Thyroid gland (tissue), 4 donors: ENCODE measurements at regions not wholly inside any gene's neighbourhood (a gene's known extent, or its start where the extent isn't known, plus 50 kb on each side); places are given as distances from the start of the nearest gene placed in this dataset.

ENCODE experiments used
- DNase-seq, 2 donors: peaks; one replicate each; pipeline ENCODE4 v3.0.0-alpha.2; 2019
- H3K27ac ChIP-seq, 3 donors: fragments of 200-600 bp; sonication (generic); 1 replicate in 2 of 3; 2 replicates in 1 of 3; pipeline ENCODE4 v1.5.1; 2016 to 2019; ENCODE audit warnings: mild to moderate bottlenecking in 1 of 3, moderate library complexity in 1 of 3
- H3K27me3 ChIP-seq: fragments of 200-600 bp; sonication (generic); one replicate; pipeline ENCODE4 v1.5.1; 2019
- H3K36me3 ChIP-seq, 2 donors: fragments of 200-600 bp; sonication (generic); one replicate each; pipeline ENCODE4 v1.5.1; 2016 to 2019
- H3K4me1 ChIP-seq, 2 donors: fragments of 200-600 bp; sonication (generic); one replicate each; pipeline ENCODE4 v1.5.1; 2017 to 2019
- H3K4me3 ChIP-seq, 3 donors: fragments of 200-600 bp; sonication (generic); replicated peaks in 1 of 3; 1 replicate in 2 of 3; 2 replicates in 1 of 3; pipeline ENCODE4 v1.5.1; 2016; ENCODE audit warnings: mild to moderate bottlenecking in 1 of 3
- H3K9me3 ChIP-seq: fragments of 200-600 bp; sonication (generic); one replicate; pipeline ENCODE4 v1.5.1; 2017
- POLR2A ChIP-seq, 2 donors: fragments of 450-650 bp; IDR thresholded peaks; one replicate each; pipeline ENCODE4 v1.6.1; 2017; ENCODE audit warnings: antibody characterized with exemption in 2 of 2, mild to moderate bottlenecking in 2 of 2, moderate library complexity in 1 of 2
- WGBS, 2 donors: methylation state at CpG; one replicate each; pipeline ENCODE4 v1.1.5; 2017; 5-methylcytosine and 5-hydroxymethylcytosine counted together
- intact Hi-C: fragments of 100-400 bp; cut with DNase I; formaldehyde crosslinking; loops from one replicate; pipeline ENCODE4 v1.15.1; 2023
- TF ChIP-seq, protein P1 (sequence below), 6 experiments: fragments of 200-600 bp in 3 of 6; fragments of 450-650 bp in 3 of 6; sonication (generic) in 3 of 6; IDR thresholded peaks; one replicate each; pipeline ENCODE4 v1.5.1; 2016 to 2019; ENCODE audit warnings: antibody characterized with exemption in 6 of 6, mild to moderate bottlenecking in 2 of 6, inconsistent platforms in 1 of 6, moderate library complexity in 1 of 6

DNA sequence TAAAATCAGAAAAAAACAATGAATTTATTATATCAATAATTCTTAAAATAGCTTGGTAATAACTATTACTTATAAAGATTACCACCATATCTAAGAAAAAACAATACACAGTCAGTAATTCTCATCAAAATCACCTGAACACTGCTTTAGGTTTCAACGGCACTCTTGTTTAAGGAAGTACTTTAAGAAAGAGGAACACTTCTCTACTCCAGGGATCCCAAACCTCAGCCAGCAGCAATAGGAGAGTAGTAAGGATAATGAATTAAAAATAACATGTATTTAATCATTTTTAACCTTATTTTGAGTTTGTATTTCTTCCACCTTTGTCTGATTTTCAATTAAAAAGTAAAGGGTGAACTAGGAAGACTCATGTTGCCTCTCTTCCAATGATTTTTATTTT, 494.0 kb upstream of the NR2F2 start:
- TF ChIP-seq POLR2A (IDR thresholded peaks at IDR 0.05): no peak
- TF ChIP-seq, protein P1, sequence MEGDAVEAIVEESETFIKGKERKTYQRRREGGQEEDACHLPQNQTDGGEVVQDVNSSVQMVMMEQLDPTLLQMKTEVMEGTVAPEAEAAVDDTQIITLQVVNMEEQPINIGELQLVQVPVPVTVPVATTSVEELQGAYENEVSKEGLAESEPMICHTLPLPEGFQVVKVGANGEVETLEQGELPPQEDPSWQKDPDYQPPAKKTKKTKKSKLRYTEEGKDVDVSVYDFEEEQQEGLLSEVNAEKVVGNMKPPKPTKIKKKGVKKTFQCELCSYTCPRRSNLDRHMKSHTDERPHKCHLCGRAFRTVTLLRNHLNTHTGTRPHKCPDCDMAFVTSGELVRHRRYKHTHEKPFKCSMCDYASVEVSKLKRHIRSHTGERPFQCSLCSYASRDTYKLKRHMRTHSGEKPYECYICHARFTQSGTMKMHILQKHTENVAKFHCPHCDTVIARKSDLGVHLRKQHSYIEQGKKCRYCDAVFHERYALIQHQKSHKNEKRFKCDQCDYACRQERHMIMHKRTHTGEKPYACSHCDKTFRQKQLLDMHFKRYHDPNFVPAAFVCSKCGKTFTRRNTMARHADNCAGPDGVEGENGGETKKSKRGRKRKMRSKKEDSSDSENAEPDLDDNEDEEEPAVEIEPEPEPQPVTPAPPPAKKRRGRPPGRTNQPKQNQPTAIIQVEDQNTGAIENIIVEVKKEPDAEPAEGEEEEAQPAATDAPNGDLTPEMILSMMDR (IDR thresholded peaks at IDR 0.05): no peak

DNA sequence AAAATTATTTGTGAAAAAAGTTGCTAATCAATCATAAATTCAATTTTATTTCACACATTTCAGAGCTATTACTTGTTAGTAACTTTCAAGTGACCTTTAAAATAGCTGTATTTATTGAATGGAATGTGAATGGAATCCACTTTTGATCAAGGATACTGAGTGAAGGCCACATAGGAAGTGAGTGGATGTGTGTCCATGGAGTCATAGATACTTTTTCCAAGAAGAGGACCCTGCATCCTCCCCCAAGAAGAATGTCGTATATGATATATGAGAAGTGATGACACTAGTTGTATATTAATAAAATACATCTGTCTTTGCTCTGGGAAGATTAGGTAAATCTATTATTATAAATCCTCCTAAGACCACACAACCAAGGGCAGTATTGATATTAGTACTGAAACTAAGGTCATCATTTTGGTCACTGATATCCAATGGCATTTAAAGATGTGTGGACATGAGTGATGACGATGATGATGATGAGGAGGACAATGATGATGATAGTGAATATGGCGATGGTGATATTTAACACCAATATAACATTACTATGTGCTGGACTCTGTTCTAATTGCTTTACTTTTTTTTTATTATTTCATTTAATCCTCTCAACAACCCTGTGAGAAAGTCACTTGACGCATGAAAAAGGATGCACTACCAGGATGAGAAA, 493.0 kb upstream of the NR2F2 start:
- 96 to 98% methylated on average over 4 of the region's 4 CpGs for WGBS, 2 donors
- no peak for TF ChIP-seq POLR2A (IDR thresholded peaks at IDR 0.05)
- TF ChIP-seq, protein P1 (IDR thresholded peaks at IDR 0.05): no peak
- H3K4me3 ChIP-seq: no peak overlapping the region
- H3K27me3 ChIP-seq: no peaks in the 10 kb centered on the region
- H3K27ac ChIP-seq: no peak overlapping the region
- H3K4me1 ChIP-seq: no peaks in the 10 kb centered on the region
- DNase-seq: no peak
- intact Hi-C loops: no loop called here
- H3K9me3 ChIP-seq: no peaks in the 10 kb centered on the region
- no peaks in the 10 kb centered on the region for H3K36me3 ChIP-seq

More for the DNA sequence above, 494.0 kb upstream of the NR2F2 start:
- Histone ChIP-seq H3K4me3 (no peak overlapping the region), H3K27me3 (no peaks in the 10 kb centered on the region), H3K9me3 (no peaks in the 10 kb centered on the region), H3K4me1 (no peaks in the 10 kb centered on the region), H3K36me3 (no peaks in the 10 kb centered on the region), H3K27ac (no peak overlapping the region)
- intact Hi-C loops: no loop called here
- 48 to 59% methylated on average over 1 of the region's 1 CpG for WGBS, 2 donors
- no peak for DNase-seq

DNA sequence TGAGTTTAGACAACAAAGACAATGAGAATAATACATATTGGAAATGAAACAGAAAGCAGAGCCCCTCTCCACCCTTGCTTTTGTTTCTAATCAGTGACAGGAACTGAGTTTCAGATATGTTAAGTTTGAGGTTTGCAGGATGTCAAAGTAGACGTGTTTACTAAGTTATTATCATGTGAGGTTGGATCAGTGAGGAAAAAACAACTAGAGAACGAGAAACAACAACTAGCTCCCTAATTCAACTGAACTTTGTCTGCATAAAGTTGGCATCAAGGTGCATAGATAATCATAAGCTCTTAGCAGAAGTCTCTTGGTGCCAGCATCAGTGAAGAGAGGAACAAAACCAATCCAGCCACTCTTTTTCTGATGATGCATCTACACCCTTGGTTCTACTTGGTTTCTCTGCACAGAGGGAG, 491.1 kb upstream of the NR2F2 start:
- Histone ChIP-seq H3K9me3 (no peaks in the 10 kb centered on the region), H3K36me3 (no peaks in the 10 kb centered on the region), H3K4me1 (no peaks in the 10 kb centered on the region), H3K4me3 (no peak overlapping the region), H3K27me3 (no peaks in the 10 kb centered on the region), H3K27ac (peak overlapping the region in 2 of 3 donors; percentile 25 to 49)
- intact Hi-C loops: no loop called here
- no peak for TF ChIP-seq POLR2A (IDR thresholded peaks at IDR 0.05)
- TF ChIP-seq, protein P1 (IDR thresholded peaks at IDR 0.05): no peak
- no peak for DNase-seq
- 56 to 60% methylated on average over 2 of the region's 2 CpGs for WGBS, 2 donors

DNA sequence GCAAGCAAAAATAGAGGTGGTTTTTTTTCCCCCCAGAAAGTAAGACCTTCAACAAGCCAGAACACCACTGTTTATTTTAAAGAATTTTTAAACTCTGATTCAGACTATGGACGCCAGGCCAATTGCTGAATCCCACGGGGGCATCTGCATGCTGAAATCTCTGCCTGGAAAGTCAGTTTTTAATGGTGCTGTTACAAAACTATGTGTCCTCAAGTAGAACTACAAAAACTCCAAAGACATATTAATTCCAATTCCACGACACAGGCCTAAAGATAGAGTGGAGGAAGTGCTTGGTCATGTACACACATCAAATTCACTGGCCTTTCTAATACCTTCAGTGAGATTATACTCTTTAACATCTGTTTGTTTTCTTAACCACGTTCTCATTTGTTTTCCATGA, 490.5 kb upstream of the NR2F2 start:
- Histone ChIP-seq H3K36me3 (no peaks in the 10 kb centered on the region), H3K4me1 (no peaks in the 10 kb centered on the region), H3K9me3 (no peaks in the 10 kb centered on the region), H3K27ac (peak overlapping the region; percentile 49 to 57 (median 52)), H3K27me3 (no peaks in the 10 kb centered on the region), H3K4me3 (no peak overlapping the region)
- WGBS, 2 donors: 58% methylated on average over 4 of the region's 4 CpGs
- DNase-seq: peak; percentile 12 to 15
- intact Hi-C loops: no loop called here
- no peak for TF ChIP-seq POLR2A (IDR thresholded peaks at IDR 0.05)
- TF ChIP-seq, protein P1 (IDR thresholded peaks at IDR 0.05): no peak

DNA sequence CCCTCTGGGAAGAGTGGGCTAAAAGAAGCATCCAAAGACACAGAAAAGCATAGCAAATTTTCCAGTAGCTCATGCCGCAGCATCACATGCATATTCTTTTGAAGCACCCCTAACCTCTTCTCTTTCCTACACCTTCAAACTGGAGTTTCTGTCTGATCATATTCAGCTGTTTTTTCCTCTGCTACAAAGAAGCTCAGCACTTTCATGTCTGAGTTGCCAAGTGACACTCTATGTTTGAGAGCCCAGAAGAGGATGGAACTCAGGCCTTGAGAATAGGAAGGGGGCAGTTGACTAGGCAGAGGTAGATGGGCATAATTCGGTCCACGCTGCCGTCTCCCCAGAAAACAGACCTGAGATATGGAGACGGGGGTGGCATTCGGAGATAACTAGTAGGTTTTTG, 489.6 kb upstream of the NR2F2 start:
- no peak for DNase-seq
- H3K4me1 ChIP-seq: no peaks in the 10 kb centered on the region
- 95 to 96% methylated on average over 6 of the region's 6 CpGs for WGBS, 2 donors
- H3K4me3 ChIP-seq: no peak overlapping the region
- H3K27ac ChIP-seq: peak overlapping the region in 2 of 3 donors; percentile 52 to 57
- no peaks in the 10 kb centered on the region for H3K27me3 ChIP-seq
- intact Hi-C loops: no loop called here
- H3K36me3 ChIP-seq: no peaks in the 10 kb centered on the region
- no peaks in the 10 kb centered on the region for H3K9me3 ChIP-seq
- no peak for TF ChIP-seq POLR2A (IDR thresholded peaks at IDR 0.05)
- TF ChIP-seq, protein P1 (IDR thresholded peaks at IDR 0.05): no peak
